GM23338 (cell line): ENCODE measurements at regions not wholly inside any gene's neighbourhood (a gene's known extent, or its start where the extent isn't known, plus 50 kb on each side); places are given as distances from the start of the nearest gene placed in this dataset.

ENCODE experiments used
- CREB1 ChIP-seq: fragments of 250-450 bp; sonication (Bioruptor Pico); IDR thresholded peaks from 2 replicates; pipeline ENCODE4 v1.5.0; 2020; ENCODE audit warnings: low read depth, mild to moderate bottlenecking, moderate library complexity
- CTCF ChIP-seq, 2 experiments: fragments of 200-600 bp in 1 of 2; sonication (generic) in 1 of 2; conservative IDR thresholded peaks; 2 replicates each; pipeline versions ENCODE4 v1.5.1 to v1.6.1; 2016 to 2017; ENCODE audit warnings: antibody characterized with exemption in 2 of 2, low read depth in 2 of 2, mild to moderate bottlenecking in 2 of 2, moderate library complexity in 1 of 2
- EZH2 ChIP-seq: fragments of 200-600 bp; sonication (generic); IDR thresholded peaks from one replicate; pipeline ENCODE4 v1.8.0; 2017; ENCODE audit warnings: antibody characterized with exemption, mild to moderate bottlenecking, low read depth; ENCODE audit not compliant: unreplicated experiment
- EZH2phosphoT487 ChIP-seq: fragments of 200-600 bp; sonication (generic); IDR thresholded peaks from one replicate; pipeline ENCODE4 v1.8.1; 2018; ENCODE audit warnings: antibody characterized with exemption; ENCODE audit not compliant: unreplicated experiment
- JUNB ChIP-seq: IDR thresholded peaks from one replicate; pipeline ENCODE4 v1.6.1; 2016; ENCODE audit warnings: antibody characterized with exemption; ENCODE audit not compliant: unreplicated experiment
- POLR2AphosphoS5 ChIP-seq: IDR thresholded peaks from 2 replicates; pipeline ENCODE4 v1.6.1; 2016; ENCODE audit warnings: antibody characterized with exemption, low read depth
- STAT1 ChIP-seq: IDR thresholded peaks from one replicate; pipeline ENCODE4 v1.6.1; 2016; ENCODE audit warnings: antibody characterized with exemption; ENCODE audit not compliant: unreplicated experiment
- ZNF114 ChIP-seq: fragments of 250-450 bp; sonication (Bioruptor Pico); IDR thresholded peaks from 2 replicates; pipeline ENCODE4 v1.5.0; 2020; ENCODE audit warnings: mild to moderate bottlenecking, moderate library complexity
- ZNF462 ChIP-seq: fragments of 250-450 bp; sonication (Bioruptor Pico); IDR thresholded peaks from 2 replicates; pipeline ENCODE4 v1.5.0; 2020; ENCODE audit warnings: mild to moderate bottlenecking, moderate library complexity
- TF ChIP-seq, protein P1 (sequence below): IDR thresholded peaks from one replicate; pipeline ENCODE4 v1.6.1; 2018; ENCODE audit warnings: antibody characterized with exemption; ENCODE audit not compliant: unreplicated experiment
- TF ChIP-seq, protein P2 (sequence below): IDR thresholded peaks from 2 replicates; pipeline ENCODE4 v1.6.1; 2016; ENCODE audit warnings: antibody characterized with exemption

DNA sequence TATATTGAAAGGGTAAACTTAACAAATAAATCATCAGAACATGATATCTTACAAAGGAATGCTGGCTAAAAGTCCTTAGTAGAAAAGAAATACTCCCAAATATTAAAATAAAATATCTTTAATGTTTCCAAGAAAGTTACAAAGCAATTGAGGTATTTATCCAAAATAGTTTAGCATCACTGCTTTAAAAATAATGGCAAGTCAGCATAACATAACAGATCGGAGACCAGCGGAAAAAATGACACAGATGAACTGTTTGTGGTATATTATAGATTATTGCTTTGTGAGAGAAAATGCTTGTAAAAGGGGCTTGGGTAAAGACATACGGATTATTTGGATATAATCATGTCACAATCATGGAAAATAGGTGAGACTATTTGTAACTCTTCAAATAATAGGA, 168.5 kb upstream of the TEX13C start:
- TF ChIP-seq POLR2AphosphoS5 (no peak), EZH2 (no peak), CTCF (conservative IDR thresholded peaks at IDR 0.05; ENCODE audit: low read depth in 2 of 2) (no peak), ZNF114 (CRISPR knock-in tag) (no peak), EZH2phosphoT487 (no peak), STAT1 (no peak), CREB1 (CRISPR knock-in tag) (no peak), JUNB (no peak), ZNF462 (CRISPR knock-in tag) (no peak)
- TF ChIP-seq, protein P1, sequence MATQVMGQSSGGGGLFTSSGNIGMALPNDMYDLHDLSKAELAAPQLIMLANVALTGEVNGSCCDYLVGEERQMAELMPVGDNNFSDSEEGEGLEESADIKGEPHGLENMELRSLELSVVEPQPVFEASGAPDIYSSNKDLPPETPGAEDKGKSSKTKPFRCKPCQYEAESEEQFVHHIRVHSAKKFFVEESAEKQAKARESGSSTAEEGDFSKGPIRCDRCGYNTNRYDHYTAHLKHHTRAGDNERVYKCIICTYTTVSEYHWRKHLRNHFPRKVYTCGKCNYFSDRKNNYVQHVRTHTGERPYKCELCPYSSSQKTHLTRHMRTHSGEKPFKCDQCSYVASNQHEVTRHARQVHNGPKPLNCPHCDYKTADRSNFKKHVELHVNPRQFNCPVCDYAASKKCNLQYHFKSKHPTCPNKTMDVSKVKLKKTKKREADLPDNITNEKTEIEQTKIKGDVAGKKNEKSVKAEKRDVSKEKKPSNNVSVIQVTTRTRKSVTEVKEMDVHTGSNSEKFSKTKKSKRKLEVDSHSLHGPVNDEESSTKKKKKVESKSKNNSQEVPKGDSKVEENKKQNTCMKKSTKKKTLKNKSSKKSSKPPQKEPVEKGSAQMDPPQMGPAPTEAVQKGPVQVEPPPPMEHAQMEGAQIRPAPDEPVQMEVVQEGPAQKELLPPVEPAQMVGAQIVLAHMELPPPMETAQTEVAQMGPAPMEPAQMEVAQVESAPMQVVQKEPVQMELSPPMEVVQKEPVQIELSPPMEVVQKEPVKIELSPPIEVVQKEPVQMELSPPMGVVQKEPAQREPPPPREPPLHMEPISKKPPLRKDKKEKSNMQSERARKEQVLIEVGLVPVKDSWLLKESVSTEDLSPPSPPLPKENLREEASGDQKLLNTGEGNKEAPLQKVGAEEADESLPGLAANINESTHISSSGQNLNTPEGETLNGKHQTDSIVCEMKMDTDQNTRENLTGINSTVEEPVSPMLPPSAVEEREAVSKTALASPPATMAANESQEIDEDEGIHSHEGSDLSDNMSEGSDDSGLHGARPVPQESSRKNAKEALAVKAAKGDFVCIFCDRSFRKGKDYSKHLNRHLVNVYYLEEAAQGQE = no peak
- TF ChIP-seq, protein P2, sequence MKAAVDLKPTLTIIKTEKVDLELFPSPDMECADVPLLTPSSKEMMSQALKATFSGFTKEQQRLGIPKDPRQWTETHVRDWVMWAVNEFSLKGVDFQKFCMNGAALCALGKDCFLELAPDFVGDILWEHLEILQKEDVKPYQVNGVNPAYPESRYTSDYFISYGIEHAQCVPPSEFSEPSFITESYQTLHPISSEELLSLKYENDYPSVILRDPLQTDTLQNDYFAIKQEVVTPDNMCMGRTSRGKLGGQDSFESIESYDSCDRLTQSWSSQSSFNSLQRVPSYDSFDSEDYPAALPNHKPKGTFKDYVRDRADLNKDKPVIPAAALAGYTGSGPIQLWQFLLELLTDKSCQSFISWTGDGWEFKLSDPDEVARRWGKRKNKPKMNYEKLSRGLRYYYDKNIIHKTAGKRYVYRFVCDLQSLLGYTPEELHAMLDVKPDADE = no peak
